ENCODE measurements at regions not wholly inside any gene's neighbourhood (a gene's known extent, or its start where the extent isn't known, plus 50 kb on each side); places are given as distances from the start of the nearest gene placed in this dataset.

GRCh38 chr6:169831450-169832246, 80.2 kb downstream of the ERMARD start:
- no peak overlapping the region for H3K27ac ChIP-seq (ENCODE audit: low read length)
- no peak overlapping the region for H2AFZ ChIP-seq (ENCODE audit: low read depth, low read length)
- H3K4me1 ChIP-seq (ENCODE audit: insufficient read depth, low read length): peaks cover 9% of the 10 kb centered on the region
- peak; percentile 90 for ATAC-seq (ENCODE audit: insufficient read depth, low read depth)
- no peaks in the 10 kb centered on the region for H3K9me3 ChIP-seq (ENCODE audit: insufficient read depth, low read length, severe bottlenecking)
- H4K20me1 ChIP-seq (ENCODE audit: insufficient read depth, low read length): peaks cover 4% of the 10 kb centered on the region; the same call in 1 of the 2 replicates
- no peaks in the 10 kb centered on the region for H3K36me3 ChIP-seq (ENCODE audit: insufficient read depth, low read length)
- H3K4me3 ChIP-seq (ENCODE audit: low read depth in 1 of 2, low read length in 2 of 2): no peak overlapping the region
- peaks cover 5% of the 10 kb centered on the region for H3K27me3 ChIP-seq (ENCODE audit: insufficient read depth, low read length, poor library complexity)
- TF ChIP-seq EZH2 (IDR thresholded peaks at IDR 0.05; ENCODE audit: borderline replicate concordance, low read depth, low read length, severe bottlenecking): no peak
- TF ChIP-seq CTCF (IDR thresholded peaks at IDR 0.05; ENCODE audit: borderline replicate concordance, extremely low read depth, low read length, poor library complexity, severe bottlenecking): peak; percentile 93
- no peaks in the 10 kb centered on the region for H3K79me2 ChIP-seq (ENCODE audit: insufficient read depth, low read length)
- peak; percentile 66 for DNase-seq
- no peak overlapping the region for H3K9ac ChIP-seq (ENCODE audit: low read depth, low read length)
- H3K4me2 ChIP-seq (ENCODE audit: insufficient read depth, low read length): no peak overlapping the region

All from DND-41 (cell line).